ENCODE measurements at regions not wholly inside any gene's neighbourhood (a gene's known extent, or its start where the extent isn't known, plus 50 kb on each side); places are given as distances from the start of the nearest gene placed in this dataset.

- TF ChIP-seq CTCF (IDR thresholded peaks at IDR 0.05): no peak
- no peak for TF ChIP-seq POLR2A (IDR thresholded peaks at IDR 0.05)
Observed at GRCh38 chr5:73268826-73269225, 95.8 kb downstream of the TMEM174 start.
